Endothelial cell of umbilical vein (primary cell): ENCODE measurements at regions not wholly inside any gene's neighbourhood (a gene's known extent, or its start where the extent isn't known, plus 50 kb on each side); places are given as distances from the start of the nearest gene placed in this dataset.

Experiments
- BruUV-seq: library from RNA; stranded (reverse); fragments of 400-500 nt; replicated peaks from 2 replicates; lab custom pipeline; 2021; lab: Mats Ljungman, UMichigan
- CTCF ChIA-PET: fragments of 300-600, 350-600 bp; sonication (Branson Sonifier 250); formaldehyde crosslinking; loops from one replicate; lab custom pipeline; 2021; ENCODE audit warnings: antibody characterized with exemption, inconsistent platforms; lab: Charles Lee
- POLR2A ChIA-PET: fragments of 300-600, 350-600 bp; sonication (Branson Sonifier 250); formaldehyde crosslinking; loops from one replicate; lab custom pipeline; 2021; ENCODE audit warnings: antibody characterized with exemption, inconsistent platforms; lab: Charles Lee
- DNase-seq: peaks from one replicate; pipeline ENCODE4 v3.0.0-alpha.2; 2011; ENCODE audit warnings: low read depth, low spot score
- FAIRE-seq: peaks from 2 replicates; lab custom pipeline; 2011; peaks lifted over from hg19 to GRCh38; lab: Jason Lieb, UNC
- H2AFZ ChIP-seq: 2 replicates; pipeline ENCODE4 v1.6.0; 2012; ENCODE audit warnings: low read depth, low read length, control low read depth, inconsistent platforms
- H3K27ac ChIP-seq: 2 replicates; pipeline ENCODE4 v1.5.1; 2011; ENCODE audit warnings: low read depth, mild to moderate bottlenecking, control low read depth, low read length, moderate library complexity; ENCODE audit not compliant: insufficient read depth
- H3K27me3 ChIP-seq, 2 experiments: 2 replicates each; pipeline versions ENCODE4 v1.6.0 to v1.6.1; 2011; ENCODE audit warnings: low read length in 2 of 2, mixed read lengths in 1 of 2; ENCODE audit not compliant: control insufficient read depth in 2 of 2, insufficient read depth in 2 of 2
- H3K36me3 ChIP-seq, 2 experiments: 2 replicates in 1 of 2; 3 replicates in 1 of 2; pipeline ENCODE4 v1.5.1; 2011; ENCODE audit warnings: low read length in 2 of 2, mild to moderate bottlenecking in 1 of 2, moderate library complexity in 1 of 2; ENCODE audit not compliant: control insufficient read depth in 2 of 2, insufficient read depth in 2 of 2; ENCODE audit errors: extremely low read depth in 1 of 2
- H3K4me1 ChIP-seq: 3 replicates; pipeline ENCODE4 v1.5.1; 2011; ENCODE audit warnings: mild to moderate bottlenecking, low read length; ENCODE audit not compliant: control insufficient read depth, insufficient read depth; ENCODE audit errors: extremely low read depth
- H3K4me2 ChIP-seq: 2 replicates; pipeline ENCODE4 v1.6.1; 2011; ENCODE audit warnings: low read length, control low read depth, mixed read lengths; ENCODE audit not compliant: insufficient read depth
- H3K4me3 ChIP-seq, 3 experiments: fragments of 200-600 bp in 1 of 3; sonication (generic), shearing (Covaris generic) in 1 of 3; replicated peaks in 1 of 3; 2 replicates each; pipeline ENCODE4 v1.5.1; 2011 to 2016; ENCODE audit warnings: control low read depth in 3 of 3, low read length in 3 of 3, mild to moderate bottlenecking in 2 of 3, inconsistent platforms in 1 of 3, low read depth in 1 of 3, moderate library complexity in 1 of 3; ENCODE audit not compliant: insufficient read depth in 1 of 3
- H3K79me2 ChIP-seq: 2 replicates; pipeline ENCODE4 v1.6.0; 2012; ENCODE audit warnings: low read length, inconsistent platforms; ENCODE audit not compliant: control insufficient read depth, insufficient read depth
- H3K9ac ChIP-seq: replicated peaks from 2 replicates; pipeline ENCODE3; 2011; ENCODE audit warnings: low read length, control low read depth; ENCODE audit not compliant: insufficient read depth; ENCODE audit errors: extremely low read depth
- H3K9me1 ChIP-seq: replicated peaks from 3 replicates; pipeline ENCODE4 v1.6.0; 2011; ENCODE audit warnings: mild to moderate bottlenecking, low read length; ENCODE audit not compliant: control insufficient read depth, insufficient read depth; ENCODE audit errors: extremely low read depth
- H3K9me3 ChIP-seq: replicated peaks from 2 replicates; pipeline ENCODE4 v1.5.1; 2012; ENCODE audit warnings: low read length, inconsistent platforms; ENCODE audit not compliant: control insufficient read depth, insufficient read depth
- H4K20me1 ChIP-seq: replicated peaks from 2 replicates; pipeline ENCODE3; 2011; ENCODE audit warnings: mild to moderate bottlenecking, low read length; ENCODE audit not compliant: control insufficient read depth, insufficient read depth; ENCODE audit errors: extremely low read depth
- CTCF ChIP-seq, 2 donors: IDR thresholded peaks; 1 replicate in 1 of 2; 2 replicates in 1 of 2; pipeline ENCODE4 v1.5.1; 2011; ENCODE audit warnings: low read length in 2 of 2, mild to moderate bottlenecking in 2 of 2, moderate library complexity in 2 of 2, control low read depth in 1 of 2, inconsistent platforms in 1 of 2, low read depth in 1 of 2; ENCODE audit not compliant: insufficient read depth in 1 of 2; ENCODE audit errors: extremely low read depth in 1 of 2
- EZH2 ChIP-seq: IDR thresholded peaks from 2 replicates; pipeline ENCODE4 v1.6.1; 2012; ENCODE audit warnings: borderline replicate concordance, low read depth, mild to moderate bottlenecking, moderate library complexity, low read length, inconsistent platforms; ENCODE audit not compliant: severe bottlenecking
- FOS ChIP-seq: IDR thresholded peaks from 2 replicates; pipeline ENCODE4 v1.6.1; 2011; ENCODE audit warnings: mild to moderate bottlenecking, low read length, moderate library complexity, borderline replicate concordance; ENCODE audit not compliant: insufficient read depth
- GATA2 ChIP-seq: IDR thresholded peaks from 2 replicates; pipeline ENCODE4 v1.7.0; 2011; ENCODE audit warnings: low read depth, mild to moderate bottlenecking, moderate library complexity, mixed read lengths, low read length; ENCODE audit not compliant: insufficient read length, insufficient read depth
- JUN ChIP-seq: IDR thresholded peaks from 2 replicates; pipeline ENCODE4 v1.6.1; 2011; ENCODE audit warnings: borderline replicate concordance, low read depth; ENCODE audit not compliant: insufficient read length, insufficient read depth
- MAX ChIP-seq: IDR thresholded peaks from 2 replicates; pipeline ENCODE4 v1.6.1; 2011; ENCODE audit not compliant: insufficient read depth, insufficient read length
- MYC ChIP-seq: IDR thresholded peaks from one replicate; pipeline ENCODE4 v1.6.1; 2011; ENCODE audit warnings: mild to moderate bottlenecking, low read depth, low read length
- POLR2A ChIP-seq: IDR thresholded peaks from 2 replicates; pipeline ENCODE4 v1.6.1; 2012; ENCODE audit warnings: low read depth, mild to moderate bottlenecking, control low read depth, low read length
- POLR2AphosphoS5 ChIP-seq: IDR thresholded peaks from 2 replicates; pipeline ENCODE4 v1.6.1; 2012; ENCODE audit warnings: low read depth, mild to moderate bottlenecking, control low read depth, low read length, moderate library complexity; ENCODE audit not compliant: insufficient read depth
- dilution Hi-C: fragments of 300-500 bp; cut with MboI; formaldehyde crosslinking; loops from one replicate; pipeline ENCODE4 v1.15.0; 2019; ENCODE audit warnings: low sequenced_read_pairs; ENCODE audit not compliant: extremely low pct_ligation_motif_present
- intact Hi-C: fragments of 100-400 bp; cut with micrococcal nuclease; formaldehyde crosslinking; loops from one replicate; pipeline ENCODE4 v1.10.0; 2022

- CTCF ChIA-PET, result no interaction called here
- TF ChIP-seq JUN (no peak), CTCF (IDR thresholded peaks at IDR 0.05; ENCODE audit: extremely low read depth in 1 of 2, insufficient read depth in 1 of 2, low read depth in 1 of 2, low read length in 2 of 2) (no peak), FOS (no peak), EZH2 (no peak), POLR2A (no peak), MAX (no peak), POLR2AphosphoS5 (no peak), GATA2 (no peak), MYC (no peak)
- POLR2A ChIA-PET, result no interaction called here
Observed at GRCh38 chr4:163948920-163949455, 454.5 kb downstream of the TMA16 start.

More at GRCh38 chr4:163948920-163949455, 454.5 kb downstream of the TMA16 start:
- Histone ChIP-seq H3K27ac (no peak overlapping the region), H3K36me3 (no peaks in the 10 kb centered on the region), H3K27me3 (no peaks in the 10 kb centered on the region), H3K4me3 (no peak overlapping the region), H3K4me1 (no peaks in the 10 kb centered on the region), H3K9me3 (no peaks in the 10 kb centered on the region), H3K9me1 (no peaks in the 10 kb centered on the region), H3K4me2 (no peak overlapping the region), H3K79me2 (no peaks in the 10 kb centered on the region), H4K20me1 (no peaks in the 10 kb centered on the region), H3K9ac (no peak overlapping the region), H2AFZ (no peak overlapping the region)
- FAIRE-seq (no peak), DNase-seq (no peak)
- no TSS peak for BruUV-seq
- dilution Hi-C loops (no loop called here), intact Hi-C loops (no loop called here)
